A673 (cell line): ENCODE measurements at regions not wholly inside any gene's neighbourhood (a gene's known extent, or its start where the extent isn't known, plus 50 kb on each side); places are given as distances from the start of the nearest gene placed in this dataset.

Experiments used
- BruUV-seq: library from RNA; stranded (reverse); fragments of 400-500 nt; replicated peaks from 2 replicates; lab custom pipeline; 2021; lab: Mats Ljungman, UMichigan
- CTCF ChIA-PET: fragments of 300-600 bp; sonication (Branson Sonifier 250); formaldehyde crosslinking; loops from one replicate; lab custom pipeline; 2022; ENCODE audit warnings: antibody characterized with exemption; lab: Charles Lee
- POLR2A ChIA-PET: fragments of 300-600 bp; sonication (Branson Sonifier 250); formaldehyde crosslinking; loops from one replicate; lab custom pipeline; 2022; ENCODE audit warnings: antibody characterized with exemption; ENCODE audit not compliant: low non-redundant PET; lab: Charles Lee
- DNase-seq: peaks from one replicate; pipeline ENCODE4 v3.0.0-alpha.2; 2015; ENCODE audit warnings: low spot score
- H3K27ac ChIP-seq: fragments of 200-600 bp; sonication (generic); 2 replicates; pipeline ENCODE4 v1.5.1; 2016; ENCODE audit warnings: mixed run types, low read depth, mild to moderate bottlenecking, mixed read lengths, antibody characterized with exemption, low read length; ENCODE audit not compliant: poor library complexity, severe bottlenecking
- H3K27me3 ChIP-seq: fragments of 200-600 bp; sonication (generic); replicated peaks from 2 replicates; pipeline ENCODE4 v1.6.1; 2017; ENCODE audit warnings: mixed run types, low read depth, mild to moderate bottlenecking, mixed read lengths, antibody characterized with exemption, low read length; ENCODE audit not compliant: insufficient read depth, poor library complexity
- H3K36me3 ChIP-seq: fragments of 200-600 bp; sonication (generic); 2 replicates; pipeline ENCODE4 v1.6.1; 2016; ENCODE audit warnings: mixed run types, mild to moderate bottlenecking, mixed read lengths, antibody characterized with exemption, low read length; ENCODE audit not compliant: insufficient read depth, poor library complexity, severe bottlenecking
- H3K4me1 ChIP-seq: fragments of 200-600 bp; sonication (generic); 2 replicates; pipeline ENCODE4 v1.6.1; 2017; ENCODE audit warnings: mixed run types, mild to moderate bottlenecking, mixed read lengths, antibody characterized with exemption, low read length; ENCODE audit not compliant: insufficient read depth, poor library complexity, severe bottlenecking
- H3K4me3 ChIP-seq: fragments of 200-600 bp; sonication (generic); 2 replicates; pipeline ENCODE4 v1.5.1; 2016; ENCODE audit warnings: low read depth, mixed run types, mild to moderate bottlenecking, mixed read lengths, low read length; ENCODE audit not compliant: poor library complexity, severe bottlenecking
- H3K9me3 ChIP-seq: fragments of 200-600 bp; sonication (generic); 2 replicates; pipeline ENCODE4 v1.6.1; 2016; ENCODE audit warnings: mixed run types, low read depth, mild to moderate bottlenecking, mixed read lengths, antibody characterized with exemption, low read length; ENCODE audit not compliant: poor library complexity, severe bottlenecking
- CTCF ChIP-seq: fragments of 300-800, 200-600 bp; sonication (generic); conservative IDR thresholded peaks from 2 replicates; pipeline ENCODE4 v1.5.1; 2017; ENCODE audit warnings: low read depth, mild to moderate bottlenecking, antibody characterized with exemption, low read length, moderate library complexity, mixed read lengths
- EZH2 ChIP-seq: fragments of 200-600 bp; sonication (generic); IDR thresholded peaks from 2 replicates; pipeline ENCODE4 v1.6.1; 2017; ENCODE audit warnings: borderline replicate concordance, low read depth, mild to moderate bottlenecking, mixed read lengths, antibody characterized with exemption, low read length; ENCODE audit not compliant: poor library complexity, severe bottlenecking
- intact Hi-C: fragments of 100-400 bp; cut with micrococcal nuclease; formaldehyde crosslinking; loops from one replicate; pipeline ENCODE4 v1.10.0; 2022; ENCODE audit not compliant: unreplicated experiment

GRCh38 chr9:107738789-107739188 lies 249.2 kb upstream of the KLF4 start:
- no peak overlapping the region for H3K27ac ChIP-seq
- intact Hi-C loops: no loop called here
- no peaks in the 10 kb centered on the region for H3K36me3 ChIP-seq
- H3K4me3 ChIP-seq: no peak overlapping the region
- POLR2A ChIA-PET: no interaction called here
- no peaks in the 10 kb centered on the region for H3K9me3 ChIP-seq
- TF ChIP-seq CTCF (no peak), EZH2 (no peak)
- CTCF ChIA-PET: no interaction called here
- H3K4me1 ChIP-seq: no peaks in the 10 kb centered on the region
- BruUV-seq: no TSS peak
- DNase-seq: no peak
- no peaks in the 10 kb centered on the region for H3K27me3 ChIP-seq

- Histone ChIP-seq H3K27ac (no peak overlapping the region), H3K4me1 (no peaks in the 10 kb centered on the region), H3K36me3 (no peaks in the 10 kb centered on the region), H3K27me3 (no peaks in the 10 kb centered on the region), H3K9me3 (no peaks in the 10 kb centered on the region), H3K4me3 (no peak overlapping the region)
- intact Hi-C loops: no loop called here
- no peak for DNase-seq
- TF ChIP-seq CTCF: no peak
- no peak for TF ChIP-seq EZH2
- BruUV-seq: no TSS peak
- ChIA-PET CTCF (no interaction called here), POLR2A (no interaction called here)
Measured at GRCh38 chr9:107737987-107738743, 248.6 kb upstream of the KLF4 start.

GRCh38 chr9:107737610-107737986 lies 248.0 kb upstream of the KLF4 start:
- Histone ChIP-seq H3K4me1 (no peaks in the 10 kb centered on the region), H3K9me3 (no peaks in the 10 kb centered on the region), H3K27ac (no peak overlapping the region), H3K27me3 (no peaks in the 10 kb centered on the region), H3K36me3 (no peaks in the 10 kb centered on the region), H3K4me3 (no peak overlapping the region)
- intact Hi-C loops: no loop called here
- ChIA-PET POLR2A (no interaction called here), CTCF (no interaction called here)
- TF ChIP-seq CTCF (no peak), EZH2 (no peak)
- BruUV-seq: no TSS peak
- no peak for DNase-seq
